HCEC 1CT (cell line): ENCODE measurements at regions not wholly inside any gene's neighbourhood (a gene's known extent, or its start where the extent isn't known, plus 50 kb on each side); places are given as distances from the start of the nearest gene placed in this dataset.
"Not testable (repeated sequence)": the region's sequence is repeated elsewhere in the genome, so short reads cannot be mapped to it uniquely, and the experiment has no call there.

ENCODE experiments used
- DNase-seq: peaks from one replicate; pipeline ENCODE4 v3.0.0-alpha.2; 2017

DNA sequence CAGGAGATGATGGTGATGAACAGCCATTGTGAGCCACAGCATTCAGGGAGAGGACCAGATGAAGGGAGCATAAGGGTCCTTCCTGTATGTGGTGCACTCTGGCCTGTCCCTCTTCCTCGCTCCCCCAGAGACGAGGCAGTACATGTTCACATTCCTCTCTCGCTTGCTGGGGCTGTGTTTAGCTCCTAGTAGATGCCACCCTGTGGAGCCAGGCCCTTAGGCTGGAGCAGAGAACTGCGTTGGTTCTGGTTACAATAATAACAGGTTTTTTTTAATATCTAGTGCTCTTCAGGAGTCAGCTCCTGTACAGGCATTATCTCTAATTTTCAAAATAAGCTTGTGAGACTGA, 171.1 kb upstream of the MYT1L start:
- DNase-seq, result no peak

DNA sequence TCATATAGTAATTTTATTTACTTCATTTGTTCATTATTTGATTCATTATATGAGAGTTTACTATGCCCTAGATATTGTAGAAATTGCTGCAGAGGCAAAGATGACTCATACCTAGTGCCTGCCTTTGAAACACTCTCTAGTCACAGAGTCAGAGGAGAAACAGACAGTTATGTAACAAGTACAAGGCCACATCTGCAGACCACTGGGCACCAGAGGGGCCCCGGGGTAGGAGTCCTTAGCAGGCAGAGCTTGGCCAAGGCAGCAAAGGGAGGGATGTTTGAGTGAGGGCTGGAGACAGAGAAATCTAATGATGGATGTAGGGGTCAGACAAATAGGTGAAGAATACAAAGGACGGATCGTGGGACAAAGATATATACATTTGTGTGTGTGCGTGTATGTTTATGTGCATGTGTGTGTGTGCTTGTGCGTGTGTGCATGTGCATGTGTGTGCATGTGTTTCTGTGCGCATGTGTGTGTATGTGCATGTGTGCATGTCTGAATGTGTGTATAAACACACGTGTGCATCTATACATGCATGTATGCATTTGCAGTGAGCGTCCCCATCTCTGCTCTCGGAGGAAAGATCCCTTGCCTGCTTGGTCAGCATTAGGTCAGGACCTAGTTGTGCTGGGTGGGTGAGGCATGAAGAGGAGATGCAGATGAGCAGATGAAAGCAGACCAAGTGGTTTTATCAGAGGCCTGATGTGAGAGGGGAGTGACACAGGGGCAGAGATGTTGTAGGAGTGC, 170.6 kb upstream of the MYT1L start:
- DNase-seq, result no peak

DNA sequence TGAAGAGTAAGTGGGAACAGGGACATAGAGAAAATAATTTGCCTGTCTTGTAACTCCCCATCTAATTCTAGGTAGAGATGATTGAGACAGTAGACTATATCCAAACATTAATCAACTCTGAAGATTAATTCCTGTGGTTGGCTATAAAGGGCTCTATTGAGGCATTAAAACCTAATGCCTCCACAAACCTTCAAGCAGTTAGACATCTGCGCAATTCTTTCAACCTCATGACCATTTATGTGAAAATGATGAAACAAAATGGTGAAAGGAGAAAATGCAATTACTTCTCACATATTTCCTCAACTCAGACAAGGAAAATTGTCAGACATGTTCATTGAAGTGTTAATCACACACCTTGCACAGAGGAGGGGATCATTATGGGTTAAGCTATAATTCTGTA, 164.5 kb upstream of the MYT1L start:
- no peak for DNase-seq

DNA sequence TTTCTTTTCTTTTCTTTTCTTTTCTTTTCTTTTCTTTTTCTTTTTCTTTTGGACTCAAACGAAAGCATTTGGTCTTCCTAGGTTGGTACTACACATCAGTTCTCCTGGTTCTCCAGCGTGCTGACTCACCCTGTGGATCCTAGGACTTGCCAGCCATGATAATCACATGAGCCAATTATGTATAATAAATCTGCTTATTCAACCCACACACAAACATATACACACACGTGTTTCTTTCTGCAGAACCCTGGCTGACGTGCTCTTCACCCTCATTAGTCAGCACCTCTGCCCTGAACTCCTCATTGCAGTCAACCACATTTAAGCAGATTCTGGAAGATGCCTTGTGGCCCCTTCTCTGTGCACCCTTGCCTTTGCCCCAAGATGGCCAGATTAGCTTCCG, 162.4 kb upstream of the MYT1L start:
- no peak for DNase-seq

DNA sequence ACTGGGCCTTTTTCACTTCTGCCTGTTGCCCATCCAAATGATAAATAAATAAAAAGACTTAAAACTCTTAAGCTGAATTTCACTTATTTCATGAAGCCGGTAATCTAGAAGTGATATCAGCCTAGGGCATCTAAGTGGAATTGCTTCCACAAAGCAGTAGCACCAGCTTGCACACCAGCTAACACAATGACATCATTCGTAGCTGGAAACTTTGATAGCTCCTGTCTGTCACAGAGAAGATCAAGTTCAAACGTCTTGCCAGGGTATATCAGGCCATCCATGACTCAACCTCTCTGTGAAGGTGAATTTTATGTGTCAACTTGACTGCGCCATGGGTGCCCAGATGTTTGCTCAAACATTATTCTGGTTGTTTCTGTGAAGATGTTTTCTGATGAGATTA, 161.7 kb upstream of the MYT1L start:
- no peak for DNase-seq

DNA sequence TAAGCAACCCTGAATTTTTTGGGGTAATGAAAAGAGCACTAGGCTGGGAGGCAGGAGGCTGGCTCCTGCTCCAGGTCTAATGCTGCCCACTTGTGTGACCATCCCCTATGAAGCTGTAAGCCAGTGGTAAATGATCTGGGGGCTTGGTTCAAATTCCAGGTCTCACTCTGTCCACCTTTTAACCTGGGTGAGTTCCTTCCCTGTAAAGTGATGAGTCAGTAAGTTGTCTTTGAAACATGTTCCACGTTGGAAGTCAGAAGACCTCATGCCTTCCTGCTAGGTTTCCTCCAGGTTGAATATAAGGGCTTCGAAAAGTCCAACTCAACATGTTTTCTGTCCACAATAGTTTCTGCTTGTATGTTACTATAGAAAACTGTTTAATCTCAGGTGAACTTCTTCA, 160.9 kb upstream of the MYT1L start:
- no peak for DNase-seq

DNA sequence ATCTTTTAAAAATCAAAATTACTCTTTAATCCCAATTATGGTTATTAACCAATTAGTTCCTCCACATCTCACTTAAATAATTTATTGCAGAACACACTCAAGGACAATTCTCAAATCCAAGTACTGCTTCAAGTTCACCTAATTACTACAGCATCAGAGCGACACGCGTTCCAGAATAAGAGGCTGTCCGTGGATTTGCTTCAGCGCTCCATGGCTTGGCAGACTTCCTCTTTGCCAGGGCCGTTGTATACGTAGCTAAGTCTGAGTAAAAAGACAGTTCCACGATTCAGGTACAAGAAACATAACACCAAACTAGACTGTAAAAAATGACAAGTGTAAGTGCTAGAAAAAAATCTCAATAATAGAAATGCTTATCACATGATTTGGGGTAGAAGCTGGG, 153.2 kb upstream of the MYT1L start:
- DNase-seq, result no peak

DNA sequence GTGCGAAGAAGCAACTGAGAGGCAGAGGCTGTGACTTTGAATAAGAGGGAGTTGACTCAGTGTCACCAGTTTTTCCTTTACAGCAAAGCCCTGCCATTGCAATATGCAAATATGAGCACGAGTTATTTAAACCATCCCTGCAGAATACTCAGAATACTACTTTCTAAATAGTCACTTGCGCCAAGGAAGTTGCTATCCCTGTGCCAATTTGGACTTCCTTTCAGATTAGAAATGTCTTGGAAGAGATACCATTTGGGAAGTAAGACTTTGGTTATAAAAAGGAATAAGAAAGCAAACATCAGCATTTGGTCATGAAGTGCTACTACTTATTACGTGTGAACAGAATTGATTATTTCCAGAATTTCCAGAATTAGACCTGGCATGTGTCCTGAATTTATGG, 151.8 kb upstream of the MYT1L start:
- no peak for DNase-seq

DNA sequence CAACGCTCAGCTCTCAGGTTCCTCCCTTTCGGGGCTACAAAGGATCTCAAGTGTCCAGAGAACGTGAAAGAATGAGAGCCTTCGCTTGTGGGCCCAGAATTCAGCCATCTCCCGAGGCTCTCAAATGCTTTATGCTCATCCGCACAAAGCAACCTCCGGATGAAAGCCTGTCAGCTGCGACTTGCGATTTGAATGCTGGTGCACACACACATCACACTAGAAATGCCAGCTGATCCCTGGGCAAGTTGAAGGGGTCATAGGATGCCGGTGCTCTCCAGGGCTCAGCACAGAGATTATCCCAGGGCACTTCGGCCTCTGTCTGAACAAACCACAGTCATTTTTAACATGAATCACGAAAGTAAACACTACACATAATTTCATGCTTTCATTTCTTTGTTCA, 141.8 kb upstream of the MYT1L start:
- DNase-seq, result no peak

DNA sequence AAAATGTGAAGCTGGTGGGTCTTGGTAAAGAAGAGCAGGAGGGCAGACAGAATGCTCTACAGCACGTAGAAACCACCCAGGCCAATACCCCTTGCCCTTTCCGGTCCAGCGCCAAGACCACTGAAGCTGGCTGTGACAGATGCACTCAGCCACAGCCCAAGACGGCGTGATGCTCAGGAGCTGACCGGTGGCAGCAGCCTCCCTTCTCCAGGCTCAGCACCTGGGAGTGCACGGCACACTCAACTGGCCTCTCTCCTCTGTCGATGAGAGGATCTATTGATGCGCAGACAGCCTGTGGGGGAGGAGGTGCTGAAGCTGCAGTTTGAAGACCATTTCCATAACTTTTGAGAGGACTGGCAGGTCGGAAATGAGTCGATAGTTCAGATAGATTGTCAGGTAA, 141.0 kb upstream of the MYT1L start:
- DNase-seq, result no peak

DNA sequence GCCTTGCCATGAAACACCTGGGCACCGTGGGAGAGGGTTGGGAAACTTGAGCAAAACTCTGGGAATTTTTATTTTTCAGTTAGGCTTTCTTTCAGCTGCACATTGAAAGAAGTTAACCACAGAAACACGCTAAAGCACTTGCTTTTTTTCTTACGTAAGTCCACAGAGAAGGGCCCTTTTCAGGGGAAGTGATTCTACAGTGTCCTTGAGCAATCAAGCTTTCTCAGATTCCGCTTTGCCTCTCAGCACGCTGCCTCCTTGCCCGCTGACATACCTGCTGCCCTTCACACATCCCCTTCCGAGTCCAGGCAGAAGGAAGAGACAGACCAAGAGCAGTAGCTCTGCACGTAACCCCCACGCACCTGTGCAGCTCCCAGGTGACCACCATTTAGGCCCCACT, 135.5 kb upstream of the MYT1L start:
- no peak for DNase-seq

DNA sequence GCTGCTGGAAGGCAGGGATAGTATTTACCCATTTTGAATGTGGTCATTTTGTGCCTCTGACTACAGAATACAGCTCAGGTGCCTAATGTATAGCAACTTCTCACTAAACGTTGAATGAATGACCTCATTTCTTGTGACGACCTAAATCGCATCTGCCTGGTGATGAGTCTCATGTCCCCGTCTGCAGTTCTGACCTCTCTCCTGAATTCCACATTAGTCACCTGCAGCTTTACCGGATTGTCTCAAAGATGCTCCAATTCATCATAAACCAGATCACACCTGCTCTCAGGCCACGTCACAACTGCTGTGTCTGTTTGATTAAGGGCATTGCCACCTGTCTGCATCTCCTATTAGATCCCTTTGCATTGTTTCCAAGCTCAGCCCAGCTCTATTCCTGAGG, 133.6 kb upstream of the MYT1L start:
- DNase-seq, result no peak

DNA sequence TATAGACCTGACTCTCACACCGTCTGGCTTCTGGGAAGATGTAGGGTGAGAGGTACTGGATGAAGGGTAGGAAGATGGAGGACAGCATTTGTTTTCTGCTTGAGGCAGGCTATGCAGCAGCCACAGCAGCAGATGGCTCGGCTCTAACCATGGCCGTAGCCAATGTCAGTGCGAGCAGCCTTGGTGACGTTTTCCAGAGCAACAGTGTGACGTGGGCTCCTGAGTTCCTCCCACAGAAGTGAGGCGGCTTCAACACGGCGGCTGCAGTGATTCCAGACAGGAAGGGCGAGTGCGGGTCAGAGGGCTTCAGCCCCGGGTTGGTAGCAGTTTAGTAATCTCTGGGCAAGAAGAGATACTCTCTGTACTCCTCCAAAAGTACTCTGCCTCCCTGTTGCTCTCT, 133.0 kb upstream of the MYT1L start:
- DNase-seq, result no peak

DNA sequence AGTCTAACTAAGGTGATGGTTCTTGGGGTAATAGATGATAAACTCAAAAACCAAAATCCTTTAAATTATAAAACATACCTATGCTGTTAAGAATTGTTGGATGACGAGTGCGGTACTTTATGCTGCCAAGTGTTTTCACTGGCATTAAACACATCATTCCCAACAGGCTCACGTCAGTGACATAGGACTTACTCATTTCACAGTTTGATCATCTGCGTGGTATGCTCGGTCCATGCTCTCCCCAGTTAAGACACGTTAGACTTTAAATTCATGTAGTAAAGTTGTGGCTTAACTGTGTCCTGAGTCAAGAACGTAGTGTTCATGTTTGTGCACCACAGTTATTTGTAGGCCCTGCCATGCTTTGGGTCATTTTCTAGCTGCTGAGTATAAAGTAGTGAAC, 125.6 kb upstream of the MYT1L start:
- DNase-seq, result no peak

DNA sequence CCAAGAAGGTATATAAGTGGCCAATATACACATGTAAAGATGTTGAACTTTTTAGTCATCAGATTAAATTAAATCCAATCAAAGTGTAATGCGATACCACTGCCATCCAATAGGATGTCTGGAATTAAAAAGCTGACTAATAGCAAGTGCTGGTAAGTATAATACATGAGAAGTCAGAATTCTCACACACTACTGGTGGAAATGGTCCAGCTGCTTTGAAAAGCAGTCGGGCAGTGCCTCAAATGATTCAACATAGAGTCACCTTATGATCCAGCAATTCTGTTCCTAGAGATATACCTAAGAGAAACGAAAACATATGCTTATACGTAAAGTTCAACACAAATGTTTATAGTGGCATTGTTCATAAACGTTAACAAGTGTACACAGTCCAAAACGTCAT, 124.1 kb upstream of the MYT1L start:
- DNase-seq, result no peak

DNA sequence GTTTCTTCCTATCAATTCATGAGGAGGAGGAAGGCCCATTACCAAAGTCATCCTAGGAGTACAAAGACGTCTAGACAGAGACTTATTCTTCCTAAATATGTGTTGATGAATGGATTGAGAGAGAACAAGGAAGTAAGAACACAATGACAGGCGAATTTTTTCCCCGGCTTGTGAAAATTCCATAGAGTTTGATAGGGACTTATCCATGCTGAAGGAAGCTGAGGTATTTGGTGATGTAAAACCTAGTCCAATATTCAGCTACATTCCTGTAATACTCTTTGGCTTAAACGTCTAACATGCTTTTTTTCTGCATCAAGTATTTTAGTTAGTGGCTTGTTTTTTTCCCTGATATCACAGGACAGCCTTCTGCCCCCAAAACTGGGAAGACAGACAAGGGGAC, 121.9 kb upstream of the MYT1L start:
- no peak for DNase-seq

DNA sequence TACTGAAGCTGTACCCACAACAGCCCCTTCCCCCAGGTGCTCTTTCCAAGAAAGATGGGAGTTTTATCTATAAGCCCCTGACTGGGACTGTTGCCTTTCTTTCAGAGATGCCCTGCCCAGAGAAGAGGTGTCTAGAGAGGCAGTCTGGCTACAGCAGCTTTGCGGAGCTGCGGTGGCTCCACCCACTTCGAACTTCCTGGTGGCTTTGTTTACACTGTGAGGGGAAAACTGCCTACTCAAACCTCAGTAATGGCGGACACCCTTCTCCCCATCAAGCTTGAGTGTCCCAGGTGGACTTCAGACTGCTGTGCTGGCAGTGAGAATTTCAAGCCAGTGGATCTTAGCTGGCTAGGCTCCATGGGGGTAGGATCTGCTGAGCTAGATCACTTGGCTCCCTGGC, 120.2 kb upstream of the MYT1L start:
- not testable (repeated sequence) for DNase-seq

DNA sequence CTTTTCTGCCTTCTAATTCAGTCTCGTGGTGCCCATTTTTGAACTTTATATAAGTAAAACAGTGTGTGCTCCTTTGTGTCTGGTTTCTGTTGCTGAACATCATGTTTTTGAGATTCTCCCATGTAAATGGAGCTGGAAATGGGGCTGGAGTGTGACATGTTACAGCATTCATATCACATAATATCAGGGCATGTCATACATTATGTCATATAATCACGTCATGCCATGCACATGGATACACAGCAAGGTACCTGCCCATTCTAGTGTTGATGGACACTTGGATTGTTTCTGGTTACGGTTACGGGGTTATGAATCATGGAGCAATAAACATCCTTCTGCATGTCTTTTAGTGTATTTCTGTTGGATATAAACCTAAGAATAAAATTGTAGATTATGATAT, 117.1 kb upstream of the MYT1L start:
- no peak for DNase-seq

DNA sequence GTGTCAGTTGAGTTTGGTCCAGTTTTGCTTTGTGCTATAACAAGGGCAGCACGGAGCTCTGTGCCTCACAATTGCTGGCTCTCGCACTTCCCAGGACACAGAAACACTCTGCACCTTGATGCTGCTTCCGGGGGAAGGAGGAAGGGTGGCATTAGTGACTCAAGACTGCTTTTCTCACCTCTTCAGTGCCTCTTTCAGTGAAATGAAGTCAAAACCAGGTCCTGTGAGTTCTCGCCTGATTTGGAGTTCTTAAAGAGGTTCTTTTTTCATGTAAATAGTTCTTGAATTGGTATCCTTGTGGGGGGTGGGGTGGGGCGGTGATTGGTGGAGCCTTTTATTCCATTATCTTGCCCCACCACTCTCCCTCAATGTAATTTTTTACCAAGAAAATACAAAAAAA, 91.5 kb upstream of the MYT1L start:
- DNase-seq, result no peak

DNA sequence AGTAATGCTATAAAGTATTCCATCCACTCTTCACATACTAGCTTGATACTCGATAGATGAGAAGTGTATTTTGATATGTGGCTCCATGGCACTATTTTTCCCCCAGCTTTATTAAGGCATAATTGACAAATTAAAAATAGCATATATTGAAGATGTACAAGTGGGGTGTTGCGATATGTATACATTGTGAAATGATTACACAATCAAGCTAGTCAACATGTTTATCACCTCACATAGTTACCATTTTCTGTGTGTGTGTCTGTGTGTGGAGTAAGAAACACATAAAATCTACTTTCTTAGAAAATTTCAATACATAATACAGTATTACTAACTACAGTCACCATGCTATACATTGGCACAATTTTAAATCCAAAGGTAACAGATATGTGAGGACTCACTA, 82.5 kb upstream of the MYT1L start:
- DNase-seq, result no peak

DNA sequence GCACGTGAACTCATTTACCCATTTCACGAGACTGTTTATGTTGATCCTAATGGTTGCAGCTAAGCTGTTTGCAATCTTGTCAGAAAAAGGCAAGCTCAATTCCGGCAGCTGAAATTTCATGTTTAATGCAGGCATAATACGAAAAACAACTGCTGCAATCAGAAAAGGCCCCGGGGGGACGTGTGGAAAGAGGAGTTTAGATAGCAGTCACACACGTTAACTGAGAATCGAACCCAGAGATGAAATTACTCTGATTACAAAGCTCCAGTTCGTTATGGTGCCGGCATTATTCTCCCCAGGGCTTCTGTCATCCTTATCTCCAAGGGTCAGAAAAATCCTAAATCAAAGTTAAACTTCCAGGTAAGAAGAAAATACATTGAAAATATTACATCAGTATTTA, 79.9 kb upstream of the MYT1L start:
- DNase-seq, result no peak

DNA sequence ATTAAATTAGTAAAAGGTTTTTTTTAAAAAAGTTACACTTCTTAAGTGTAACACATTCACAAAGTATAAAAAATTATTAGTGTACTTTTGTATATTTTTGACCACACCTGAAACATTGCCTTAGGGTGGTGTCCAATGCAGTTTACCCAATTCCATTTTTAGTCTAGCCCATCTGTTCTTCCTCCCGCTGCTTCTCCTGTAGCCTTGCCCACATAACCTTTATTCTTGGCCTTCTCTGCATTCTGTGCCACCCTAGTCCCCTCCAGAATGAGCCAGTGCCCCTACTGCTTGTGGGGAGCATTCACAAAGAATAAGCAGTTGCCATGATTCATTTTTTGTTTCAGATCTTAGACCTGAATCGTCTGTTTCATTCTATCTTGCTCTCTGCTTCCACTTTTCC, 78.4 kb upstream of the MYT1L start:
- no peak for DNase-seq

DNA sequence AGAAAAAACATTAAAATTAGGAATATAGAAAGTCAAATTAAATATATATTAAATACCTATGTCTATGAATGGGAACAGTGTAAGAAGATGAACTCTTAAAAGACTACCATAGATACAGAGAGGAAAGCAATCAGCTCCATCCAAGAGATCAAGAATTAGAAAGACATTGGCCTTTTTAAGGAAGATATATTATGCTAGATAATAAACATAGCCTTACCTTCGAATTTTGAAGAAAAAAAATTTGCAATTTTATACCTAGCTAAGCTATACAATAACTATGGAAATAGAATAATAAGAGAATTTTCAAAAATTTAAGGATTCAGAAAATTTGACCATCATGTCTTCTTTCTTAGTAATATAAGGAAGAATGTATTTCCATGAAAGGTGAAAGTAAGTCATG, 74.7 kb upstream of the MYT1L start:
- no peak for DNase-seq

DNA sequence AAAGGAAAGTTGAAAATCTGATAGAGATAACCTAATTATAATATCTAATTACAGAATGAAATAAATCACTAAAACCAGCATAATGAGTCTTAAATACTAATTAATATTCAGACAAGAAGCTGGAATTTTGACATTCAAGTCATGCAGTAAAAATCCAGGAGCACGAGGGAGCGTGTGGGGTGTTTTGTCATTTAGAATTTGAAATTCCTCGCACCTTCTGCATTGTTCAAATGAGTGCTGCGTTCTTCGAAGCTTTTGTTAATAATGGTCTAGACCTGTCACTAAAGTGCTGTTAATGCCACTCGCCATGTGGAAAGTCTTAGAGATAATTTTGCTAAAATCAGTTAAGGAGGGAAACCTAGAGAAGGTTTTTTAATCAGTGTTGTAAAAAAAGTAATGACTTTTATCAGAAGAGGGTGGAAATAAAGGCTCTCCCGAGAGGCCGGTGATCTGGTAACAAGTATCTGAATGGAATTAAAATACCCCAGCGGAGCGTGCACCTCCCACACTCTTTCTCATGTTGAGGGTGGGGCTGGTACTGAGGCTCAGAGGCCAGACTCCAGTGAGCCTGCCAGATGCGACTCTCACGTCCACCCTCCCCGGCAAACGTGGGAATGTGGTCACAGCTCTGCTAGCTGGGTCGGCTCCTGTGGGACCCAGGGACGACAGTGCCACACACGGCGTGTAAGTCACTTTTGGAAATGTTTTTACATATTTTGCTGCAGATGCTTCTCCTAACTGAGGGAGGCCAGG, 69.4 kb upstream of the MYT1L start:
- DNase-seq, result no peak

DNA sequence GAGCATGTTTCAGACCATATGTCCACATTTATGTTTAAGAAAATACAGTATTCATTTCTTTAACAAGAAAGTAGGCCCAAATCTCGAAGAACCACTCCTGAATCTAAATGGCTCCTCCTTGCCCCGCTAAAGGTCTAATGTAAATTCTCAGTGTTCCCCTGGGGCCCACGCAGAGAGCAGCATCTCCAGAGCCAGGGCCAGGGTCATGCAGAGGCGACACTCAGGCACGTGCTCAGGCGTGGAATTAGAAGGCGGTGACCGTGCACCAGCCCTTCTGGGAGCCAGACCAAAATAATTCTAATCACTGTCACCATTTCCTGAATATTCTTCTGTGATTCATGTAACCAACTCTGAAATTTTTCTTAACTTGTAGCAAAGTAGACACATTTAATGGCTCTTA, 68.3 kb upstream of the MYT1L start:
- DNase-seq, result no peak
